Heart right ventricle (tissue), 16 donors: ENCODE measurements at regions not wholly inside any gene's neighbourhood (a gene's known extent, or its start where the extent isn't known, plus 50 kb on each side); places are given as distances from the start of the nearest gene placed in this dataset.

Experiments used
- ATAC-seq, 8 donors: fragments of 200-7000 bp; cut with Tn5 transposase; one replicate each; pipeline ENCODE4 v1.9.1; 2020; ENCODE audit warnings: mild to moderate bottlenecking in 8 of 8, moderate library complexity in 8 of 8, moderate number of reproducible peaks in 1 of 8
- DNase-seq, 2 donors: peaks; one replicate each; pipeline ENCODE4 v3.0.0-alpha.2; 2020
- H3K27ac ChIP-seq, 10 donors: fragments of 200-600 bp; sonication (generic) in 2 of 10; one replicate each; pipeline versions ENCODE4 v1.5.0 to v1.8.0; 2020 to 2022; ENCODE audit warnings: mild to moderate bottlenecking in 3 of 10
- H3K27me3 ChIP-seq, 7 donors: fragments of 200-600 bp; one replicate each; pipeline ENCODE4 v1.8.0; 2021 to 2022; ENCODE audit warnings: mild to moderate bottlenecking in 2 of 7
- H3K36me3 ChIP-seq, 9 donors: fragments of 200-600 bp; sonication (generic) in 1 of 9; one replicate each; pipeline versions ENCODE4 v1.5.0 to v1.8.0; 2020 to 2022; ENCODE audit warnings: mild to moderate bottlenecking in 2 of 9
- H3K4me1 ChIP-seq, 9 donors: fragments of 200-600 bp; sonication (generic) in 1 of 9; one replicate each; pipeline versions ENCODE4 v1.5.0 to v1.8.0; 2020 to 2022; ENCODE audit warnings: mild to moderate bottlenecking in 4 of 9
- H3K4me3 ChIP-seq, 10 donors: fragments of 200-600 bp; sonication (generic) in 2 of 10; one replicate each; pipeline versions ENCODE4 v1.5.0 to v1.8.0; 2020 to 2022; ENCODE audit warnings: mild to moderate bottlenecking in 7 of 10, moderate library complexity in 2 of 10
- H3K9me3 ChIP-seq, 11 donors: fragments of 200-600 bp in 10 of 11; sonication (generic) in 2 of 11; one replicate each; pipeline versions ENCODE4 v1.5.0 to v1.8.0; 2013 to 2022; ENCODE audit warnings: mild to moderate bottlenecking in 2 of 11, control low read depth in 1 of 11, moderate library complexity in 1 of 11
- WGBS, 2 donors: extraction: QIAGEN DNeasy Blood & Tissue Kit; methylation state at CpG; one replicate each; pipeline ENCODE4 v1.1.7; 2013; ENCODE audit warnings: inconsistent platforms in 1 of 2; 5-methylcytosine and 5-hydroxymethylcytosine counted together
- intact Hi-C, 10 donors: fragments of 100-400 bp; cut with DNase I; formaldehyde crosslinking; loops; one replicate each; pipeline versions ENCODE4 v1.11.1 to v1.14.2; 2022
- TF ChIP-seq, protein P1 (sequence below), 9 donors: fragments of 200-600 bp; sonication (generic) in 2 of 9; IDR thresholded peaks; one replicate each; pipeline versions ENCODE4 v1.5.0 to v1.8.0; 2021 to 2022; ENCODE audit warnings: antibody characterized with exemption in 9 of 9, mild to moderate bottlenecking in 5 of 9, moderate library complexity in 1 of 9
- donor health status: Arrhythmogenic right ventricular cardiomyopathy.
- donor health status: ischemic (EF 13 %, LVEDD 7.1; RV severe dilation, severe dysfunction).
- donor health status: healthy with polysubstance abuse.
- donor health status: DM: no; HTN: yes; CAD: no.
- donor health status: DM: no; HTN: no; CAD: no.
- donor health status: ischemic (EF 25% LVEDD 6.9; RV normal size, moderate dysfunction).
- donor health status: ischemic (EF 25% LVEDD 5.7; RV mildly dilated, moderate dysfunction).
- donor health status: healthy.
- donor health status: DM: yes; HTN: yes; CAD: no.
- donor health status: Ischemic cardiomyopathy.
- donor health status: ischemic (EF 35%, LVEDD 5.7; RV mildly dilated, moderate dysfunction).
- donor health status: nonischemic (EF 11% LVEDD 7.7; RV severe dilation, severe dysfunction).
- donor health status: DM: yes; HTN: yes; CAD: no.
- donor health status: PGD.
- donor health status: ischemic (EF 29% LVEDD 5.4; RV normal size, mild dysfunction).
- donor health status: nonischemic (EF 23%, LVEDD 6.1; RV moderate dilation, normal function).

DNA sequence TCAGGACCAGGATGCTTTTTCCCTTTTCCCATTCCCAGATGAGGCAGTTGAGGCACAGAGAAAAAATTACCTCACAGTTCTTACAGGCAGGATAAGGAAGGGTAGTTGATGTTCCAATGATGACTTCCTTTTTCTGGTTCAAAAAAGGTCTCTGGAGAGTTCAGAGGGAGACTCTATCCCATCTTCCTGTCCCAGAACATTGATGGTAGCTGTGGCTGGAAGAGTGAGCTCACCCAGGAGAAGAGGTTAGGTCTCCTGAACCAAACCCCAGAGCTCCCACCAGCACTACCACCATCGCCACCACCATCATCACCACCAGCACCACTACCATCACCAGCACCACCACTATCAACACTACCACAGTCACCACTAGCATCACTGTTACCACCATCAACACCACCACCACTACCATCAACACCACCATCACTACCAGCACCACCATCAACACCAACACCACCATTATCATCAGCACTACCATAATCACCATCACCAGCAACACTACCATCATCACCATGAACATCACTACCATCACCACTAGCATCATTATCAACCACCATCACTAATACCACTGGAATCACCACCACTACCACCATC, 105.5 kb upstream of the RUNX3 start:
- 95 to 100% methylated on average over 1 of the region's 1 CpG for WGBS, 2 donors
- no peaks in the 10 kb centered on the region for H3K36me3 ChIP-seq
- no peak for DNase-seq
- H3K4me1 ChIP-seq, result peaks cover 0 to 50% (median 0%) of the 10 kb centered on the region in 9 donors
- no peak for ATAC-seq
- peaks cover 0 to 21% (median 10%) of the 10 kb centered on the region in 7 donors for H3K27me3 ChIP-seq
- intact Hi-C loops, result loop anchor here in 7 of 10 donors (5.0 to 10.0 kb wide), 5 partner anchors 101 to 191 kb away; partner anchors contain the start of gene RUNX3 (in 4 of the 7)
- H3K4me3 ChIP-seq, result no peak overlapping the region
- H3K9me3 ChIP-seq, result no peaks in the 10 kb centered on the region
- H3K27ac ChIP-seq, result no peak overlapping the region
- TF ChIP-seq, protein P1, sequence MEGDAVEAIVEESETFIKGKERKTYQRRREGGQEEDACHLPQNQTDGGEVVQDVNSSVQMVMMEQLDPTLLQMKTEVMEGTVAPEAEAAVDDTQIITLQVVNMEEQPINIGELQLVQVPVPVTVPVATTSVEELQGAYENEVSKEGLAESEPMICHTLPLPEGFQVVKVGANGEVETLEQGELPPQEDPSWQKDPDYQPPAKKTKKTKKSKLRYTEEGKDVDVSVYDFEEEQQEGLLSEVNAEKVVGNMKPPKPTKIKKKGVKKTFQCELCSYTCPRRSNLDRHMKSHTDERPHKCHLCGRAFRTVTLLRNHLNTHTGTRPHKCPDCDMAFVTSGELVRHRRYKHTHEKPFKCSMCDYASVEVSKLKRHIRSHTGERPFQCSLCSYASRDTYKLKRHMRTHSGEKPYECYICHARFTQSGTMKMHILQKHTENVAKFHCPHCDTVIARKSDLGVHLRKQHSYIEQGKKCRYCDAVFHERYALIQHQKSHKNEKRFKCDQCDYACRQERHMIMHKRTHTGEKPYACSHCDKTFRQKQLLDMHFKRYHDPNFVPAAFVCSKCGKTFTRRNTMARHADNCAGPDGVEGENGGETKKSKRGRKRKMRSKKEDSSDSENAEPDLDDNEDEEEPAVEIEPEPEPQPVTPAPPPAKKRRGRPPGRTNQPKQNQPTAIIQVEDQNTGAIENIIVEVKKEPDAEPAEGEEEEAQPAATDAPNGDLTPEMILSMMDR (IDR thresholded peaks at IDR 0.05), result no peak

- TF ChIP-seq, protein P1 (IDR thresholded peaks at IDR 0.05), result no peak
- ATAC-seq (no peak), DNase-seq (no peak)
- peak overlapping the region in 1 of 10 donors; percentile 12 for H3K4me3 ChIP-seq
- peak overlapping the region in 1 of 10 donors; percentile 83 for H3K27ac ChIP-seq
- peaks cover 0 to 14% (median 7%) of the 10 kb centered on the region in 7 donors for H3K27me3 ChIP-seq
- 85 to 86% methylated on average over 14 of the region's 14 CpGs for WGBS, 2 donors
- H3K9me3 ChIP-seq, result no peaks in the 10 kb centered on the region
- intact Hi-C loops, result loop anchor here in 7 of 10 donors (5.0 to 10.0 kb wide), 6 partner anchors 67 to 190 kb away; partner anchors contain the start of gene RUNX3 (in 4 of the 7)
- no peaks in the 10 kb centered on the region for H3K36me3 ChIP-seq
- H3K4me1 ChIP-seq, result peaks cover 0 to 57% (median 0%) of the 10 kb centered on the region in 9 donors
Measured at GRCh38 chr1:25034736-25035522, 104.9 kb upstream of the RUNX3 start.

DNA sequence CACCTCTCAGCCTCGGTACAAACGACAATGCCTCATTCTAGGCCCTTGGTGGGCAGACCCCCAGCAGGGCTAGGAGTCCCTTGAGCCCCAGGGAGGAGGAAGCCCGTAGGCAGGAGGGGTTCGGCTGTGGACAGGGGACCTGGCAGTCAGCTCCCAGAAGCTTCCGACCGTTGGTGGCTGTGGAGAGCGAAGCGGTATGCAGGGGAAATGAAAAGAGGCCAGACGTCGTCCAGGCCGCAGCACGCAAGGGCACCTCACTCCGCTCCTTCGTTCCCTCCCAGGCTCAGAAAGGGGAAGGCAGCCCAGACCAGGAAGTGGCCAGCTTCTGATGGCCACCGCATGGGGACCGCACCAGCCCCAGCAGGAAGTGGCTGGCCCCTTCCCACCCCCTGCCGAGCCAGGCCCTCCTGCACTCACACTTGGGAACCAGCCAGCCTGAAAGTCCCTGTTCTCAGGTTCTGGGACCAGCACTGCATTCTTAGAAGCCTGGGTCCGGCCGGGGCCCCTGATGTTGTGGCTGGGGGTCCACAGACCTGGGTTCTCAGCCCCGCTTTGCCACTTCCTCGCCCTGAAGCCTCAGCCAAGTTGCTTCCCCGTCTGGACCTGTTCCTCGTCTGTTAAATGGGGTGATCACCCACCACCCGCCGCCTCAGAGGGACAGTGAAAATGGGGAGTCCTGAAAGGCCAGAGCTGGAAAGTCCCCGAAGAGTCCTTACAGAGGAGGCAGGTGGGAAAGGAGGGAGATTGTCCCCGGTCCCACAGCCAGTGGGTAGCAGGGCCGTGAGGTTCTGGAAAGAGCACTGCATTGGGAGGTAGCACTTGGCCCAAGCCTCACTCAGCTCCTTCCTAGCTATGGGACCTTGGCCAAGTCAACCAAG, 104.0 kb upstream of the RUNX3 start:
- no peaks in the 10 kb centered on the region for H3K36me3 ChIP-seq
- WGBS, 2 donors, result 65 to 78% methylated on average over 28 of the region's 28 CpGs
- peak overlapping the region in 1 of 10 donors; percentile 12 for H3K4me3 ChIP-seq
- intact Hi-C loops, result loop anchor here in 4 of 10 donors (5.0 to 10.0 kb wide), 4 partner anchors 68 to 189 kb away; partner anchors contain the start of gene RUNX3 (in 1 of the 4)
- H3K27ac ChIP-seq, result peak overlapping the region in 1 of 10 donors; percentile 83
- H3K9me3 ChIP-seq, result no peaks in the 10 kb centered on the region
- DNase-seq (peak; percentile 24 to 33), ATAC-seq (peak in 7 of 8 donors; percentile 50 to 74 (median 66))
- peaks cover 0 to 9% (median 6%) of the 10 kb centered on the region in 7 donors for H3K27me3 ChIP-seq
- peaks cover 0 to 66% (median 0%) of the 10 kb centered on the region in 9 donors for H3K4me1 ChIP-seq
- TF ChIP-seq, protein P1 (IDR thresholded peaks at IDR 0.05), result no peak
